GM19455 (cell line): ENCODE measurements at regions not wholly inside any gene's neighbourhood (a gene's known extent, or its start where the extent isn't known, plus 50 kb on each side); places are given as distances from the start of the nearest gene placed in this dataset.

Experiments used
- ATAC-seq: cut with Tn5 transposase; IDR thresholded peaks from one replicate; pipeline ENCODE4 v1.9.1; 2021; ENCODE audit not compliant: unreplicated experiment

DNA sequence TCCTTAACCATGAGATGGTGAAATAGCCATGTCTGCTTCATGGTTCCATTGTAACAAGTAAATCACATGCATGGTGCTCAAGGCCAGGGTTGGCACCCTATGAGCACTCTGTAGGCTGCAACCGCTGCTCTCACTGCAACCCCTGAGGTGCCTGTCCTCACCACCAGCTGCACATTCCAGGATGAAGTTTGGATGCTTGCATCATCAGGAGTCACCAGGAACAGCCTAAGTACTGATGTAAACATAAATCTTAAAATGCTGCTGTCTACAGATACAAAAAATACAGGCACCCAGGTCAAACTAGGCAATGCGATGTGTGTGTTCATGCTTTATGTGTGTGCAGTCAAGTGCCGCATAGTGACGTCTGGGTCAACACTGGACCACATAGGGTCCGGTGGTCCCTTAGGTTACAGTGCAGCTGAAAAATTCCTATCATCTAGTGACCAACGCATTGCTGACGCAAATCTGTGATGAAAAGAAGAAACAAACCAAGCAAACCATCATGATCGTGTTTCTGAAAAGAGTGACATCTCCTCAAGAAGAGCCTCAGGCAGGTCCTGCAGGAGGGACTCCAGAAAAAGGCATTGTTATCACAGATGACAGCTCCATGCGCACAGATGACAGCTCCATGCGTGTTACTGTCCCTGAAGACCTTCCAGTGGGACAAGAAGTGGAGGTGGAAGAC is 234.8 kb downstream of the AUH start:
- ATAC-seq, result no peak

GRCh38 chr9:91127653-91128052 is 234.1 kb downstream of the AUH start:
- ATAC-seq, result no peak

GRCh38 chr9:91130796-91131318 is 230.9 kb downstream of the AUH start:
- no peak for ATAC-seq

DNA sequence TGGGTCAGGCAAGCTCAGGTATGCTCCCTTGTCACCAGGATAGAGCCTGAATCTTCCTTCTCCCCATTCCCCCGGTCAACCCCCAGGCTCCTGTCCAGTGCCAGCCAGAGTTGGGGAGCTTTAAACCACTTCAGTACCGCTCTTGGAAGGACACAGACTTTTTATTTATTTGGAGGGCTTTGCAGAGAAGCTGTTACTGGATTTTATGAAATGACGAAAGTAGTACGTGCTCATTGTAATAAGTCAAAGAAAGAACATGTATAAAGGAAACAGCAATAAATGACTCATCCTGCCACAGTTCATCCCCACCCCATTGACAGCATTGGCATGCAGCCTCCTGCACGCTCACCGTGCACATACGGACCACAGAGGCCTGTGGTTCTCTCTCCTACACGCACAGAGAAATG is 230.3 kb downstream of the AUH start:
- ATAC-seq, result no peak

DNA sequence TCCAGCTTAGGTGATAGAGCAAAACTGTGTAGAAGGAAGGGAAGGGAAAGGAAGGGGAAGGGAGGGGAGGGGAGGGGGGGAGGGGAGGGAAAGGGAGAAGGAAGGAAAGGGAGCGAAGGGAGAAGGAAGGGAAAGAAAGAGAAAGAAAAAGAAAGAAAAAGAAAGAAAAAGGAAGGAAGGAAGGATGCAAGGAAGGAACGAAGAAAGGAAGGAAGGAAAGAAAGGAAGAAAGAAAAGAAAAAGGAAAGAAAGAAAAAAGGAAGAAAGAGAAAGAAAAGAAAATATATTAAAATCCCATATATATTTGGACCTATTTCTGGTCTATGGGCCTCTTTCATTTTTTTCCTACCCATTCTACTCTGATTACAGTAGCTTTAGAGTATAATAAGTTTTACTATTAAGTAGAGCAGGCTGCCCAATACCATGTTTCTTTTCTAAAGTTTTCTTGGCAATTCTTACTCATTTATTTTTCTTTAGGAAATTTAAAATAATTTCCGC is 229.1 kb downstream of the AUH start:
- no peak for ATAC-seq

- no peak for ATAC-seq
Observed at GRCh38 chr9:91134608-91135007, 227.1 kb downstream of the AUH start.

GRCh38 chr9:91137391-91137790 is 224.3 kb downstream of the AUH start:
- no peak for ATAC-seq

DNA sequence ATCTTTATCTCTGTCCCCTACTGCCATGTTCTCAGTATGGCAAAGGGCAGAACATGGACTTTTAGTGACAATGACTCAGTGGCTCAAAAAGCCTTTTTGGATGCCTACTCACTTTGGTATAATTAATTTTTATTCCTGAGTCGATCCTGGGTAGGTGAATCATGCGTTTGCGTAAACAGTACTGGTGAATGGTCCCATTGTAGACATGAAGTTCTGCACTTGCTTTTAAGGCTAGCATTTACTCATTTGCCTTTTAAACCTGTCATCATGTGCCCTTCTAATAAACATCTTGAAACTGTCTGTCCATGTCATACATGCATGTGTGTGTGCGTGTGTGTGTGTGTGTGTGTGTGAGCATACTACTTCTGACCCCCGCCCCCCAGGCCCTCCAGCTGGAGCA is 223.0 kb downstream of the AUH start:
- no peak for ATAC-seq

GRCh38 chr9:91141407-91141965 is 220.2 kb downstream of the AUH start:
- ATAC-seq, result no peak

GRCh38 chr9:91143162-91143561 is 218.6 kb downstream of the AUH start:
- no peak for ATAC-seq

DNA sequence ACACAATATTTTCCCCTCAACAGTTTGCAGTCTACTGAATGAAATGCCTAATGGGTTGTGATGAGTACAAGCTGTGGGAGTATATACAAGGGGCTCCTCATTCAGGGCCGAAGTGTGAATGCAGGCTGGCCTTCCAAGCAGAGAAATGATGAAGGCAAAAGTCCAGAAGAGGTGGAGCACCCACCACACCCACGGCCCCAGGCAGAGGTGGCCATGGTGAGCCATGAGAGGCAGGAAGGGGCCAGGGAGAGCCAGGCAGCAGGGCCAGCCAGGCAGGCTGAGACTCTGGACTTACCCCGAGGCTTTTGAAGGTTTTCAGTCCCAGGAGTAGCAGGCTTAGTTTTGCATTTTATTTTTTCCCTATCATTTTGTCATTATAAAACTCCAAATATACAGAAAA is 218.1 kb downstream of the AUH start:
- ATAC-seq, result no peak

- ATAC-seq, result no peak
Observed at GRCh38 chr9:91144769-91145168, 216.9 kb downstream of the AUH start.

GRCh38 chr9:91145496-91145895 is 216.2 kb downstream of the AUH start:
- ATAC-seq, result no peak

DNA sequence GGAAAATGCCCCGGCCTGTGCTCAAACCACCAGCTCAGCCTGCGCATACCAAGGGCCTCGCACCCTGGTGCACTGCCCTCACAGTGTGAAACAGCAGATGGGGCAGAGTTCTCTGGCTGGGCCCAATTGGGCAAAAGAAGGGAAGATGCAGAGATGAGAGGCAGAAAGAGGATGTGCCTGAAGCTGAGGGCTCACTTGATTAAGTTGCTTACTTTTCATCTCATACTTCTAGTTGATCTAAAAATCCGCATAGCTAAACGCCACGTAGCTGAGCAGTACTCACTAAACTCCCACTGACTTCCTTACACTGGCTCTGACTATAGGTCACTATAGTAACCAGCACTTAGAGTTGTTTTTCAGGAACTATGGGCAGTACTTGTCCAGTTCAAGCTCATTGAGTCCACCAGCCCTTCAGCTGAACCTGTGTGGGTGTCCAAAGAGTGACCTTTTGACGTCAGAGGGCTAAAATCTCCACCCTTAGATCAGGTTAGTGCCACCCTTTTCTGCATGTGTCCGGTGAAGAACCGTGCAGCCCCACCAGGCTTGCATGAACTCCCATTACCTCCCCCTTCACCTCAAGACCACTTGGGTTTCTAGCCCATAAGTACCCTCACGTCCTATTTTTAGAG is 215.2 kb downstream of the AUH start:
- ATAC-seq, result no peak

GRCh38 chr9:91147079-91147708 is 214.5 kb downstream of the AUH start:
- ATAC-seq, result no peak

- no peak for ATAC-seq
Observed at GRCh38 chr9:91148306-91148705, 213.4 kb downstream of the AUH start.

GRCh38 chr9:91150273-91150997 is 211.3 kb downstream of the AUH start:
- ATAC-seq, result no peak

DNA sequence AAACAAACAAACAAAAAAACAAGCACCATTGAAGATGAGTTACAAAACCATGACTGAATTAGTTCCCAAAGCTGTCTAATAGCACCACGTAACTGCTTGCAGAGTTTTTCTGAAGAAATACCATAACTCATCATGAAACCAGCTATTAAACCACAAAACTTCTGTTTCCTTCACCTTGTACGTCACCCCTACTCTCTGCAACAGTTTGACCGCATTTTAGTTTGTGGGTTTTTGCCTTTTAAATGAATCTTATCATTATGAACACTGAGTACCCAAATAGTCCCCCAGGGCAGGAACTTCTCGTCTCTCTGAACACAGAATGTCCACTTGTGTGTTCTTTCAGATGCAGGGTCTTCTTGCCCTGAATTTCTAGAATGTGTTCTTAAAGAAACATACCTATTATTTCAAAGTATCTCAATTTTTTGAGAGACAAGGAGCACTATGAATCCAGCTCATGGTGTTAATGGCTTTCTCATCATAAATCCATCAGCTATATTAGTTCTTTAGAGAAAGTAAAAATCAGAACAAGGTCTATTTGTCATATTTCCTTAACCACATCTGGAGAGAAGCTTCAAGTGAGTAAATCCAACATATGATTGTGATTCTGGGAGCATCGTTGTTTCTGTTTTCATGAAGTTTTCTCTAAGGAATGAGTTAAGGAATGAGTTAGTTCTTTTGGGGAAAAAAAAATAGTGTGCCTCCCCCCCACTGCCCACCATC is 210.6 kb downstream of the AUH start:
- ATAC-seq, result peak; percentile 72

- no peak for ATAC-seq
Observed at GRCh38 chr9:91151718-91152095, 210.0 kb downstream of the AUH start.

DNA sequence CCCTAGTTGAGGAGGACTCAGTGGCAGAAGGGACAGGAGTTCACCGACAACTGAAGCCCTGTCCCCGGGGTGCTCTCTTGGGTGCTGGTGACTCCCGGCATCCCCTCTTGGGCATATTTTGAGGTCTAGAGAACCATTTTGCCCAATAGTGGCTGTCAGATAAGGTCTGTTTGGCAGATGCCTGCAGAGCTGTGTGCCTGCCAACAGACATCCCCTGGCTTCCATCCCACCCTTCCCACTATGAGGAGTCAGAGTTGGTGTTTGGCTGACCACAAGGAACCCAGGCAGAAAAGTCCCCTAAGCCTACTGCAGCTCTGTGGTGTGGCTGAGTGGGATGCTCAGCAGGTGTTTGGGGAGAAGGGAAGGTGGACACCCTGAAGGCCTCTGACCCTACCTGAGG is 207.0 kb downstream of the AUH start:
- no peak for ATAC-seq
